ENCODE measurements at regions not wholly inside any gene's neighbourhood (a gene's known extent, or its start where the extent isn't known, plus 50 kb on each side); places are given as distances from the start of the nearest gene placed in this dataset.

DNA sequence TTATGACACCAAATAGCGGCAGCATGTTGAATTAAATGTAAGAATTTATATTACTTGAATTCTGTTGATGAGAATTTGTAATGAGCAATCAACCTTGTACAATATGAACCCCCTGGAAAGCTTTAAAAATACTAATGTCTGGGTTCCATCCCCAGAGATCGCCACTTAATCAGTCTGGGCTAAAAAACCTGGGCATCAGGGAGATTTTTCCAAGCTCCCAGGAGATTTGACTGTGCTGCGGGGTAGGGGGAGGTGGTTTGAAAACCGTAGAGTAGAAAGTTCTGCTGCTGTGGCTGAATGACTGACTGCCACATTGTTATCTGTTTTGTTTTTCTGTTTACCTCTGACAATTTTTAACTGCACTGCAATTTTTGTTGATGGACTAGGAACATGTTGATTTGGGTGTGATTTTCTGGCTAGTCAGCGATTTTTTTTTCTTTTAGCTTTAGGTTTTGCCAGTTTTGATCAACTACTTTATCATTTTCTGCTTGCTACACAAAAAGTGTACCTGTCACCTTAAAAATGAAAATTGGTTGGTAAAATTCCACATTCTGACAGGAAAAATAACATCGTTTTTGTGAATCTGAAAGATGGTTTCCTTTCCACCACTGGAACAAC is 79.3 kb downstream of the PCTP start:
- Histone ChIP-seq H3K4ac (ENCODE audit: low read length) (no peak overlapping the region), H3K4me1 (ENCODE audit: control insufficient read depth in 2 of 2, insufficient read depth in 1 of 2, low read depth in 1 of 2, low read length in 2 of 2) (peaks cover 0 to 2% of the 10 kb centered on the region in 2 donors), H2AFZ (ENCODE audit: low read length) (no peak overlapping the region), H4K8ac (ENCODE audit: low read depth, low read length) (no peak overlapping the region), H4K91ac (ENCODE audit: low read depth, low read length, poor library complexity) (no peak overlapping the region), H3K4me3 (ENCODE audit: low read length in 2 of 2) (no peak overlapping the region), H3K79me1 (ENCODE audit: low read depth, low read length) (no peaks in the 10 kb centered on the region), H2BK5ac (ENCODE audit: low read length) (no peak overlapping the region), H2AK5ac (ENCODE audit: low read depth, low read length) (no peak overlapping the region), H2BK120ac (ENCODE audit: low read depth, low read length) (no peak overlapping the region), H3K27me3 (ENCODE audit: control insufficient read depth in 3 of 3, insufficient read depth in 3 of 3, low read depth in 1 of 3, low read length in 3 of 3) (peaks cover 0 to 37% (median 0%) of the 10 kb centered on the region in 3 experiments), H3K9ac (ENCODE audit: low read depth, low read length, poor library complexity) (no peak overlapping the region), H3K18ac (ENCODE audit: low read length) (no peak overlapping the region), H3K23ac (ENCODE audit: low read depth, low read length, poor library complexity) (no peak overlapping the region), H3K4me2 (ENCODE audit: insufficient read depth, low read length, poor library complexity, severe bottlenecking) (no peak overlapping the region), H3K36me3 (replicated peaks in 1 of 2; ENCODE audit: control insufficient read depth in 2 of 2, insufficient read depth in 2 of 2, low read length in 2 of 2) (no peaks in the 10 kb centered on the region), H3K27ac (replicated peaks; ENCODE audit: low read length) (no peak overlapping the region), H2BK12ac (ENCODE audit: low read length) (no peak overlapping the region), H3K9me3 (replicated peaks in 1 of 2; ENCODE audit: control insufficient read depth in 2 of 2, insufficient read depth in 1 of 2, low read depth in 1 of 2, low read length in 2 of 2) (no peaks in the 10 kb centered on the region), H2BK15ac (ENCODE audit: low read length) (no peak overlapping the region), H3K14ac (ENCODE audit: low read length) (no peak overlapping the region)
- WGBS, 2 donors (ENCODE audit: extremely low coverage in 2 of 2, insufficient read length in 2 of 2, insufficient replicate concordance in 1 of 2) = no CpG with 5 or more reads among the region's 6 CpGs
- DNase-seq (ENCODE audit: low spot score) = no peak

DNA sequence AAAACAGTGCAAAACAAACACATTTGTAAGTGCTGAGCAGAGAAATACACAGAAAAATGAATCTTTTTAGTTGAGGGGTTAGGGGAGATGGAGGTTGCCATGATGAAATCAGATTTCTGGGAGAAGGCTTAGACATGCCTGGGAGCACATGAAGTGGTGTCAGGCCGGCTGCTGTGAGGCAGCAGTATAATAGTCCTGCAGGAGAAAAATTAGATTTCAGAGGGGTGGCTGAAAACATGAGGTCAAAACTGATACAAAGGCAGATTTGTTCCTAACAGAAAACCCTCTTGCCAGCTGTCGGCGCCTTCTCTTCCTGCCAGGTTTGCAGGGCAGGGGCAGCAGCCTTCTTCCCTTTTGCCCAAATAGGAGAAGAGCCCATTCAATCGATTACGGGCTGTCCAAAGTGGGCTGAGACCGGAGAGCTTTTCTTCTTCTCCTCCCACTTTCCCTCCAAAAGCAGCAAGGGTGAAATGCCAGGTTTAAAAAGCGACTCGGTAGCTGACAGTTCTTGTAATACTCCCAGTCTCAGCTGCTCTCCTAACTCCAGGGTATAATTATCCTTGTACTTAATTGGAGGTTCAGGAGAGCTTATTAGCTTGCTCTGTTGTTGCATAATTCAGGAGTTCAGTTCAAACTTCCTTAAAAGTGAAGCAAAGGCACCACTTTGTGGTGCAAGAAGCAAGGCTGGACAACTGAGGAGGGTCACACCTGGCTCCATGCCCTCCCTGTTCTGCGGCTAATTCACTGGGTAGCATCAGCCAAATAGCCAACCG is 80.0 kb downstream of the PCTP start:
- H3K27ac ChIP-seq (replicated peaks; ENCODE audit: low read length) = no peak overlapping the region

DNA sequence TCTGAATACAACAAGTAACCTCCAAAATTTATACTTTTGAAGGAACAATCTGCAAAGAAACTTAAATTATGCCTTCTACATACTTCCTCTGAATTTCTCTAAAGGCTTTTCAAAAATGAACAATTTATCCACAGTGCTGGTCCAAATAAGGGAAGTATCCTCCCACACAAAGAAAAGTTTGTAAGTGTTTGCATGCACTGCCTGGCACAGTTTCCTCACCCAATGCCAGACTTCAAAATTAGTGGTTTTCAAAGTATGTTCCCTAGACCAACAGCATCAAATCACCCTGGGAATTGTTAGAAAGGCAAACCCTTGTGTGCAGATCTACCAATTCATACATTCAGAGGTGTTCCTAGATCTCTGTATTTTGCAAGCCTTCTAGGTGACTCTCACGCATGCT is 82.5 kb downstream of the PCTP start:
- Histone ChIP-seq H2AFZ (ENCODE audit: low read length) (no peak overlapping the region), H3K4me3 (ENCODE audit: low read length in 2 of 2) (no peak overlapping the region), H3K4me1 (ENCODE audit: control insufficient read depth in 2 of 2, insufficient read depth in 1 of 2, low read depth in 1 of 2, low read length in 2 of 2) (no peaks in the 10 kb centered on the region), H2BK12ac (ENCODE audit: low read length) (no peak overlapping the region), H2BK120ac (ENCODE audit: low read depth, low read length) (no peak overlapping the region), H3K79me1 (ENCODE audit: low read depth, low read length) (no peaks in the 10 kb centered on the region), H3K14ac (ENCODE audit: low read length) (no peak overlapping the region), H2BK15ac (ENCODE audit: low read length) (no peak overlapping the region), H3K23ac (ENCODE audit: low read depth, low read length, poor library complexity) (no peak overlapping the region), H4K8ac (ENCODE audit: low read depth, low read length) (no peak overlapping the region), H3K4me2 (ENCODE audit: insufficient read depth, low read length, poor library complexity, severe bottlenecking) (no peak overlapping the region), H4K91ac (ENCODE audit: low read depth, low read length, poor library complexity) (no peak overlapping the region), H3K9ac (ENCODE audit: low read depth, low read length, poor library complexity) (no peak overlapping the region), H3K27me3 (ENCODE audit: control insufficient read depth in 3 of 3, insufficient read depth in 3 of 3, low read depth in 1 of 3, low read length in 3 of 3) (peaks cover 0 to 30% (median 0%) of the 10 kb centered on the region in 3 experiments), H3K9me3 (replicated peaks in 1 of 2; ENCODE audit: control insufficient read depth in 2 of 2, insufficient read depth in 1 of 2, low read depth in 1 of 2, low read length in 2 of 2) (no peaks in the 10 kb centered on the region), H3K18ac (ENCODE audit: low read length) (no peak overlapping the region), H2BK5ac (ENCODE audit: low read length) (no peak overlapping the region), H3K36me3 (replicated peaks in 1 of 2; ENCODE audit: control insufficient read depth in 2 of 2, insufficient read depth in 2 of 2, low read length in 2 of 2) (no peaks in the 10 kb centered on the region), H2AK5ac (ENCODE audit: low read depth, low read length) (no peak overlapping the region), H3K4ac (ENCODE audit: low read length) (no peak overlapping the region), H3K27ac (replicated peaks; ENCODE audit: low read length) (no peak overlapping the region)
- WGBS, 2 donors (ENCODE audit: extremely low coverage in 2 of 2, insufficient read length in 2 of 2, insufficient replicate concordance in 1 of 2) = no CpG with 5 or more reads among the region's 1 CpG
- DNase-seq (ENCODE audit: low spot score) = no peak

More for the DNA sequence above, 80.0 kb downstream of the PCTP start:
- H3K4me3 ChIP-seq (ENCODE audit: low read length in 2 of 2) = no peak overlapping the region
- H3K4me2 ChIP-seq (ENCODE audit: insufficient read depth, low read length, poor library complexity, severe bottlenecking) = no peak overlapping the region
- H3K18ac ChIP-seq (ENCODE audit: low read length) = no peak overlapping the region
- H4K8ac ChIP-seq (ENCODE audit: low read depth, low read length) = no peak overlapping the region
- no peaks in the 10 kb centered on the region for H3K36me3 ChIP-seq (replicated peaks in 1 of 2; ENCODE audit: control insufficient read depth in 2 of 2, insufficient read depth in 2 of 2, low read length in 2 of 2)
- no peak overlapping the region for H3K9ac ChIP-seq (ENCODE audit: low read depth, low read length, poor library complexity)
- H2BK5ac ChIP-seq (ENCODE audit: low read length) = no peak overlapping the region
- H2BK12ac ChIP-seq (ENCODE audit: low read length) = no peak overlapping the region
- H3K4ac ChIP-seq (ENCODE audit: low read length) = no peak overlapping the region
- no peaks in the 10 kb centered on the region for H3K9me3 ChIP-seq (replicated peaks in 1 of 2; ENCODE audit: control insufficient read depth in 2 of 2, insufficient read depth in 1 of 2, low read depth in 1 of 2, low read length in 2 of 2)
- peaks cover 0 to 2% of the 10 kb centered on the region in 2 donors for H3K4me1 ChIP-seq (ENCODE audit: control insufficient read depth in 2 of 2, insufficient read depth in 1 of 2, low read depth in 1 of 2, low read length in 2 of 2)
- H2AFZ ChIP-seq (ENCODE audit: low read length) = no peak overlapping the region
- no peak overlapping the region for H2AK5ac ChIP-seq (ENCODE audit: low read depth, low read length)
- no peak overlapping the region for H4K91ac ChIP-seq (ENCODE audit: low read depth, low read length, poor library complexity)
- H3K27me3 ChIP-seq (ENCODE audit: control insufficient read depth in 3 of 3, insufficient read depth in 3 of 3, low read depth in 1 of 3, low read length in 3 of 3) = peaks cover 0 to 35% (median 0%) of the 10 kb centered on the region in 3 experiments
- H2BK120ac ChIP-seq (ENCODE audit: low read depth, low read length) = no peak overlapping the region
- H3K23ac ChIP-seq (ENCODE audit: low read depth, low read length, poor library complexity) = no peak overlapping the region
- no peak overlapping the region for H2BK15ac ChIP-seq (ENCODE audit: low read length)
- DNase-seq (ENCODE audit: low spot score) = no peak
- WGBS, 2 donors (ENCODE audit: extremely low coverage in 2 of 2, insufficient read length in 2 of 2, insufficient replicate concordance in 1 of 2) = no CpG with 5 or more reads among the region's 10 CpGs
- no peak overlapping the region for H3K14ac ChIP-seq (ENCODE audit: low read length)
- H3K79me1 ChIP-seq (ENCODE audit: low read depth, low read length) = no peaks in the 10 kb centered on the region

DNA sequence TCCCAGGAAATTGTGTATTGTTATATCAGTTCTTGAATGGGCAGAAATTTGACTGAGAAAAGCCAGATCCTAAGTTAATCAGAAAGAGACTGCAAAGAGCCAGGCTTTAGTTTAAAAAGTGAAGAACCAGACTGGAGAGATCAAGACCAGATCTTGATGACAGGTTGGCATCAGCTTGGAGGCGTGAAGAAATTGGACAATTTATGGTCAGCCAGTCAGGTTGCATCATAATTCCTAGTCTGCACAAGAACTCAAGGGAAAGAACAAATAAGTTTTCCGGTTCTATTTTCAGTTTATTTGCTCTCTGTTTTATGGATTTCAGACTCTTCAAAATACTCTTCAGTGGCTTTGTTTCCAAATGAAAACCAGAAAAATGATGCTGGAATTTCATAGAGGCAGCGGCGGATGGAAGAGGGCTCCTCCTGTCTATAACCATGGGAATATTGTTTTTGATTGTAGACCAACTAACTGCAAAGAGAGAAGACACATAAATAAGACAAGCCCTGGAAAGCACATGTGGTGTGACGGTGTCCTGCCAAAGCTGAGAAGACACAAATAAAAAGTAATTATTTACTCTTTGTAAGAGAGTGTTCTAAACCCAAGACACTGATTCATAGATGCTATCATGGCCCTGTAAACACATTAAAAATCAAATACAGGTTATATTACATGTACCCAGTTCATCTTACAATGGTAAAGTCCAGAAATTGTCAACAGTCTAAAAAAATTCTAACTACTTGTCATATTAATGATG is 91.7 kb downstream of the PCTP start:
- H4K91ac ChIP-seq (ENCODE audit: low read depth, low read length, poor library complexity) = no peak overlapping the region
- no peak overlapping the region for H3K4me2 ChIP-seq (ENCODE audit: insufficient read depth, low read length, poor library complexity, severe bottlenecking)
- H3K9me3 ChIP-seq (replicated peaks in 1 of 2; ENCODE audit: control insufficient read depth in 2 of 2, insufficient read depth in 1 of 2, low read depth in 1 of 2, low read length in 2 of 2) = no peaks in the 10 kb centered on the region
- H2AFZ ChIP-seq (ENCODE audit: low read length) = no peak overlapping the region
- no peaks in the 10 kb centered on the region for H3K36me3 ChIP-seq (replicated peaks in 1 of 2; ENCODE audit: control insufficient read depth in 2 of 2, insufficient read depth in 2 of 2, low read length in 2 of 2)
- H3K4ac ChIP-seq (ENCODE audit: low read length) = no peak overlapping the region
- no peak overlapping the region for H3K4me3 ChIP-seq (ENCODE audit: low read length in 2 of 2)
- H2BK120ac ChIP-seq (ENCODE audit: low read depth, low read length) = no peak overlapping the region
- no peak overlapping the region for H3K18ac ChIP-seq (ENCODE audit: low read length)
- H3K27me3 ChIP-seq (ENCODE audit: control insufficient read depth in 3 of 3, insufficient read depth in 3 of 3, low read depth in 1 of 3, low read length in 3 of 3) = peaks cover 0 to 25% (median 0%) of the 10 kb centered on the region in 3 experiments
- no peak overlapping the region for H3K23ac ChIP-seq (ENCODE audit: low read depth, low read length, poor library complexity)
- no peak overlapping the region for H2AK5ac ChIP-seq (ENCODE audit: low read depth, low read length)
- no peak overlapping the region for H2BK5ac ChIP-seq (ENCODE audit: low read length)
- H3K14ac ChIP-seq (ENCODE audit: low read length) = no peak overlapping the region
- no peak for DNase-seq (ENCODE audit: low spot score)
- H4K8ac ChIP-seq (ENCODE audit: low read depth, low read length) = no peak overlapping the region
- H3K4me1 ChIP-seq (ENCODE audit: control insufficient read depth in 2 of 2, insufficient read depth in 1 of 2, low read depth in 1 of 2, low read length in 2 of 2) = peaks cover 0 to 3% of the 10 kb centered on the region in 2 donors
- no peak overlapping the region for H3K9ac ChIP-seq (ENCODE audit: low read depth, low read length, poor library complexity)
- H2BK15ac ChIP-seq (ENCODE audit: low read length) = no peak overlapping the region
- no CpG with 5 or more reads among the region's 5 CpGs for WGBS, 2 donors (ENCODE audit: extremely low coverage in 2 of 2, insufficient read length in 2 of 2, insufficient replicate concordance in 1 of 2)
- no peak overlapping the region for H2BK12ac ChIP-seq (ENCODE audit: low read length)
- no peak overlapping the region for H3K27ac ChIP-seq (replicated peaks; ENCODE audit: low read length)
- no peaks in the 10 kb centered on the region for H3K79me1 ChIP-seq (ENCODE audit: low read depth, low read length)

All from neuronal stem cell (in vitro differentiated cells).